ENCODE measurements at regions not wholly inside any gene's neighbourhood (a gene's known extent, or its start where the extent isn't known, plus 50 kb on each side); places are given as distances from the start of the nearest gene placed in this dataset.

DNA sequence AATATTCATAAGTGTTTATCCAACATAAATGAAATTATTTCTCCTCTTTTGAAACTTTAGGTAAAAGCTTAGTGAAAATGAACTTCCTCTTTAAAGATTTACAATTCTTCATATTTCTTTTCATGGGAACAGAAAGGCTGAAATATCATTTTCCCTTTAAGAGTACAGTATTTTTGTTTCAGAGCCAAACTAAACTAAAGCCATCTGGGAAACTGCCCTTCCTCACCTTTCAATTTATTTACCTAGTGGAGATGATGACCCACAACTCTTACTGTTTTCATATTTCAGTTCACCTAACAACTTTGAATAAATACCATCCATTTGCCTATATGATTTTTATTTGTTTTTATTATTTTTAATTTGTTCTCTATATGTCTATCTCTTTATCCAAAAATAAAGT is 105.4 kb downstream of the ALX1 start:
- no peaks in the 10 kb centered on the region for H3K79me2 ChIP-seq (ENCODE audit: low read depth)
- H3K4me3 ChIP-seq, result no peak overlapping the region
- H3K9me3 ChIP-seq (ENCODE audit: insufficient read depth, low read depth), result no peaks in the 10 kb centered on the region
- no peaks in the 10 kb centered on the region for H3K27me3 ChIP-seq (ENCODE audit: insufficient read depth, low read depth)
- CTCF ChIA-PET, result no interaction called here
- H3K36me3 ChIP-seq (ENCODE audit: low read depth), result no peaks in the 10 kb centered on the region
- no peak for TF ChIP-seq CTCF (conservative IDR thresholded peaks at IDR 0.05)
- intact Hi-C loops (cut with micrococcal nuclease; ENCODE audit: unreplicated experiment), result no loop called here
- DNase-seq, result no peak
- H3K4me2 ChIP-seq, result no peak overlapping the region
- no peak overlapping the region for H3K27ac ChIP-seq
- H3K4me1 ChIP-seq (replicated peaks; ENCODE audit: insufficient read depth), result no peaks in the 10 kb centered on the region
- no peaks in the 10 kb centered on the region for H3F3A ChIP-seq (ENCODE audit: insufficient read depth, low read depth)
- H3K9me2 ChIP-seq (ENCODE audit: insufficient read depth), result no peaks in the 10 kb centered on the region
- no peaks in the 10 kb centered on the region for H4K20me1 ChIP-seq (ENCODE audit: insufficient read depth)
- no peak overlapping the region for H2AFZ ChIP-seq
- POLR2A ChIA-PET (ENCODE audit: unreplicated experiment), result no interaction called here
- no TSS peak for BruUV-seq (replicated peaks)

DNA sequence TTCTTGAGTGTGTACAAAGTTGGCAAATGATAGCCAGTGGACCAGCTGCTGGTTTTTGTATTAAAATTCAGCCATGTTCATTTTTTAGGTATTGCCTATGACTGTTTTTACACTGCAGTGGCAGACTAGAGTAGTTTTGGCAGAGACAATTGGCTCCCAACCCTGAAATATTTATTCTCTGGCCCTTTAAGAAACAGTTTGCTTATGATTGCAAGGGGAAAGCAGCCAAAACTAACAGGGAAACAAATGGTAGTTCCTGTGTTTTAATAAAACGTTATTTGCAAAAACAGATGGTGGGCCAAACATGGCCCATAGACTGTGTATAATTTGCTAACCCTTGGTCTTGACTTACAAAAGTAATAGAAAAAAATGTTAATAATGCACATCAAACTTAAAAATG is 110.2 kb downstream of the ALX1 start:
- no TSS peak for BruUV-seq (replicated peaks)
- Histone ChIP-seq H3F3A (ENCODE audit: insufficient read depth, low read depth) (no peaks in the 10 kb centered on the region), H3K4me3 (no peak overlapping the region), H3K9me2 (ENCODE audit: insufficient read depth) (no peaks in the 10 kb centered on the region; the same call in 1 of the 2 replicates), H3K4me1 (replicated peaks; ENCODE audit: insufficient read depth) (no peaks in the 10 kb centered on the region), H3K36me3 (ENCODE audit: low read depth) (no peaks in the 10 kb centered on the region), H3K27me3 (ENCODE audit: insufficient read depth, low read depth) (no peaks in the 10 kb centered on the region), H3K9me3 (ENCODE audit: insufficient read depth, low read depth) (no peaks in the 10 kb centered on the region), H4K20me1 (ENCODE audit: insufficient read depth) (no peaks in the 10 kb centered on the region), H3K27ac (no peak overlapping the region), H3K4me2 (no peak overlapping the region), H3K79me2 (ENCODE audit: low read depth) (no peaks in the 10 kb centered on the region), H2AFZ (no peak overlapping the region)
- intact Hi-C loops (cut with micrococcal nuclease; ENCODE audit: unreplicated experiment), result no loop called here
- no peak for DNase-seq
- no peak for TF ChIP-seq EZH2 (IDR thresholded peaks at IDR 0.05; ENCODE audit: low read depth)
- no peak for TF ChIP-seq CTCF (conservative IDR thresholded peaks at IDR 0.05)
- CTCF ChIA-PET, result no interaction called here
- POLR2A ChIA-PET (ENCODE audit: unreplicated experiment), result no interaction called here

DNA sequence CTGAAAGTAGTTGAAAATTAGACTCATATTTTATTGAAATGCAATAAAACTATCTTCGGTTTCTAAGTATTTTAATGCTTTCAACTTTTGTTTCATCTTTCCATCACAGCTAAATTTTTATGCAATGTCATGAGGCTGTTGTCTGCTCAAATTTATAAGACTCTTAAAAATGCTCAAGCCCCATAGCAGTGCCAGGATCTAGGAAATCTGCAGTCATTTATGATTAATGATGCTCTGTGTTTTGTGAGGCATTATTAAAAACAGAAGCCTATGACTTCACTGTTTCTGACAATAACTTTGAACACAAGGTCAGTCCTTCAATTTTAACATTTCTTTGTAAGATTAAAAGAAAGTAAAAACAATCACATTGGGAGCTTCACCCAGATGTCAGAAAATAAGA is 112.5 kb downstream of the ALX1 start:
- no peak for DNase-seq
- intact Hi-C loops (cut with micrococcal nuclease; ENCODE audit: unreplicated experiment), result no loop called here
- Histone ChIP-seq H3K4me3 (no peak overlapping the region), H3K9me3 (ENCODE audit: insufficient read depth, low read depth) (no peaks in the 10 kb centered on the region), H2AFZ (no peak overlapping the region), H3K9me2 (ENCODE audit: insufficient read depth) (no peaks in the 10 kb centered on the region; the same call in 1 of the 2 replicates), H3K27ac (no peak overlapping the region), H4K20me1 (ENCODE audit: insufficient read depth) (no peaks in the 10 kb centered on the region), H3K27me3 (ENCODE audit: insufficient read depth, low read depth) (no peaks in the 10 kb centered on the region), H3K4me1 (replicated peaks; ENCODE audit: insufficient read depth) (no peaks in the 10 kb centered on the region), H3F3A (ENCODE audit: insufficient read depth, low read depth) (no peaks in the 10 kb centered on the region), H3K36me3 (ENCODE audit: low read depth) (no peaks in the 10 kb centered on the region), H3K79me2 (ENCODE audit: low read depth) (no peaks in the 10 kb centered on the region), H3K4me2 (no peak overlapping the region)
- CTCF ChIA-PET, result no interaction called here
- BruUV-seq (replicated peaks), result no TSS peak
- TF ChIP-seq EZH2 (IDR thresholded peaks at IDR 0.05; ENCODE audit: low read depth) (no peak), CTCF (conservative IDR thresholded peaks at IDR 0.05) (no peak)
- POLR2A ChIA-PET (ENCODE audit: unreplicated experiment), result no interaction called here

Measured in PC-9 (cell line).